Lower lobe of right lung (tissue), 2 donors: ENCODE measurements at regions not wholly inside any gene's neighbourhood (a gene's known extent, or its start where the extent isn't known, plus 50 kb on each side); places are given as distances from the start of the nearest gene placed in this dataset.

Experiments used
- ATAC-seq, 2 donors: fragments of 200-7000 bp; cut with Tn5 transposase; one replicate each; pipeline ENCODE4 v1.9.1; 2020 to 2022; ENCODE audit warnings: mild to moderate bottlenecking in 2 of 2, moderate library complexity in 2 of 2
- DNase-seq: peaks from one replicate; pipeline ENCODE4 v3.0.0-alpha.2; 2020
- H3K27ac ChIP-seq: fragments of 200-600 bp; one replicate; pipeline ENCODE4 v1.8.0; 2022
- H3K27me3 ChIP-seq: fragments of 200-600 bp; one replicate; pipeline ENCODE4 v1.8.0; 2022; ENCODE audit warnings: low read depth
- H3K36me3 ChIP-seq: fragments of 200-600 bp; one replicate; pipeline ENCODE4 v1.8.0; 2022; ENCODE audit warnings: mild to moderate bottlenecking
- H3K4me1 ChIP-seq: fragments of 200-600 bp; one replicate; pipeline ENCODE4 v1.8.0; 2022
- H3K4me3 ChIP-seq: fragments of 200-600 bp; one replicate; pipeline ENCODE4 v1.8.0; 2022; ENCODE audit warnings: mild to moderate bottlenecking
- H3K9me3 ChIP-seq: fragments of 200-600 bp; one replicate; pipeline ENCODE4 v1.8.0; 2022
- CTCF ChIP-seq: fragments of 200-600 bp; IDR thresholded peaks from one replicate; pipeline ENCODE4 v1.8.0; 2022; ENCODE audit warnings: antibody characterized with exemption, mild to moderate bottlenecking
- intact Hi-C: fragments of 100-400 bp; cut with DNase I; formaldehyde crosslinking; loops from one replicate; pipeline ENCODE4 v1.11.0; 2022
- donor health status: DM: no; HTN: yes; CAD: no; lungs with severe emphysema.

- ATAC-seq, result no peak
- H3K27me3 ChIP-seq, result no peaks in the 10 kb centered on the region
- DNase-seq, result no peak
- H3K4me1 ChIP-seq, result peaks cover 20% of the 10 kb centered on the region
- intact Hi-C loops, result no loop called here
- H3K27ac ChIP-seq, result no peak overlapping the region
- H3K36me3 ChIP-seq, result no peaks in the 10 kb centered on the region
- no peak overlapping the region for H3K4me3 ChIP-seq
- no peaks in the 10 kb centered on the region for H3K9me3 ChIP-seq
- no peak for TF ChIP-seq CTCF
These were observed 72.5 kb downstream of the PHLDA1 start for GRCh38 chr12:75959060-75959459.

- Histone ChIP-seq H3K4me3 (no peak overlapping the region), H3K9me3 (no peaks in the 10 kb centered on the region), H3K27ac (no peak overlapping the region), H3K4me1 (peaks cover 25% of the 10 kb centered on the region), H3K36me3 (no peaks in the 10 kb centered on the region), H3K27me3 (no peaks in the 10 kb centered on the region)
- DNase-seq (no peak), ATAC-seq (no peak)
- intact Hi-C loops, result no loop called here
- TF ChIP-seq CTCF, result no peak
These were observed 76.3 kb downstream of the PHLDA1 start for GRCh38 chr12:75955251-75955650.

- H3K36me3 ChIP-seq, result no peaks in the 10 kb centered on the region
- no peak for TF ChIP-seq CTCF
- H3K4me1 ChIP-seq, result peaks cover 20% of the 10 kb centered on the region
- intact Hi-C loops, result no loop called here
- no peak overlapping the region for H3K4me3 ChIP-seq
- no peak overlapping the region for H3K27ac ChIP-seq
- no peak for DNase-seq
- no peaks in the 10 kb centered on the region for H3K27me3 ChIP-seq
- no peak for ATAC-seq
- H3K9me3 ChIP-seq, result no peaks in the 10 kb centered on the region
These were observed 76.8 kb downstream of the PHLDA1 start for GRCh38 chr12:75954749-75955148.

GRCh38 chr12:75954041-75954440 lies 77.5 kb downstream of the PHLDA1 start:
- no peak overlapping the region for H3K4me3 ChIP-seq
- no peaks in the 10 kb centered on the region for H3K27me3 ChIP-seq
- ATAC-seq (peak; percentile 58 to 60), DNase-seq (no peak)
- TF ChIP-seq CTCF, result no peak
- intact Hi-C loops, result no loop called here
- H3K4me1 ChIP-seq, result peaks cover 13% of the 10 kb centered on the region
- no peaks in the 10 kb centered on the region for H3K9me3 ChIP-seq
- H3K27ac ChIP-seq, result no peak overlapping the region
- H3K36me3 ChIP-seq, result no peaks in the 10 kb centered on the region

- no peak overlapping the region for H3K4me3 ChIP-seq
- ATAC-seq, result no peak
- H3K36me3 ChIP-seq, result no peaks in the 10 kb centered on the region
- TF ChIP-seq CTCF, result no peak
- intact Hi-C loops, result no loop called here
- H3K27me3 ChIP-seq, result no peaks in the 10 kb centered on the region
- H3K9me3 ChIP-seq, result no peaks in the 10 kb centered on the region
- no peak overlapping the region for H3K27ac ChIP-seq
- peaks cover 11% of the 10 kb centered on the region for H3K4me1 ChIP-seq
- no peak for DNase-seq
These were observed 78.2 kb downstream of the PHLDA1 start for GRCh38 chr12:75953312-75953906.
